ENCODE measurements at regions not wholly inside any gene's neighbourhood (a gene's known extent, or its start where the extent isn't known, plus 50 kb on each side); places are given as distances from the start of the nearest gene placed in this dataset.

DNA sequence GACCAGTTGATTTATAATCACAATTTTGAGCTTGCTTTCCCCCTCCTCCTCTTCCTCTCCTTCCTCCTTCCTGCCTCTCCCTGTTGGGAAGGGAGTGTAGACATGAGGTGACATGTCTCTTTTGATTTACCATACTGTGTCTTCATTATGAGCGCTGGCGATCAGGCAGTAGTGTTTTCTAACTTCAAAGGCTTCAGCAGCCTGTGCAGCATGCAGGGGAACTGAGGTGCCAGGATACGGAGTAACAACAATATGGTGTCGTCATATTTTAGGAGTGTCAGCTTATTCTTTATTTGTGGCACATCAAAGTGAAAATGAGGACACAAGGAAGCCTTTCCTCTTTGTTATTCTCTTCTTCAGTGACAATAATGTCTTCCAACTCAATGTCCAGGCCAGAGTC, 864.2 kb downstream of the SLC4A3 start:
- Histone ChIP-seq H3K27ac (no peak overlapping the region), H3K9me3 (no peaks in the 10 kb centered on the region), H3K4me1 (no peaks in the 10 kb centered on the region), H3K27me3 (no peaks in the 10 kb centered on the region), H3K4me3 (no peak overlapping the region), H3K36me3 (no peaks in the 10 kb centered on the region)
- intact Hi-C loops (cut with DNase I; ENCODE audit: low total_unique reads) = no loop called here
- TF ChIP-seq POLR2AphosphoS5 (IDR thresholded peaks at IDR 0.05) = no peak
- TF ChIP-seq, protein P1, sequence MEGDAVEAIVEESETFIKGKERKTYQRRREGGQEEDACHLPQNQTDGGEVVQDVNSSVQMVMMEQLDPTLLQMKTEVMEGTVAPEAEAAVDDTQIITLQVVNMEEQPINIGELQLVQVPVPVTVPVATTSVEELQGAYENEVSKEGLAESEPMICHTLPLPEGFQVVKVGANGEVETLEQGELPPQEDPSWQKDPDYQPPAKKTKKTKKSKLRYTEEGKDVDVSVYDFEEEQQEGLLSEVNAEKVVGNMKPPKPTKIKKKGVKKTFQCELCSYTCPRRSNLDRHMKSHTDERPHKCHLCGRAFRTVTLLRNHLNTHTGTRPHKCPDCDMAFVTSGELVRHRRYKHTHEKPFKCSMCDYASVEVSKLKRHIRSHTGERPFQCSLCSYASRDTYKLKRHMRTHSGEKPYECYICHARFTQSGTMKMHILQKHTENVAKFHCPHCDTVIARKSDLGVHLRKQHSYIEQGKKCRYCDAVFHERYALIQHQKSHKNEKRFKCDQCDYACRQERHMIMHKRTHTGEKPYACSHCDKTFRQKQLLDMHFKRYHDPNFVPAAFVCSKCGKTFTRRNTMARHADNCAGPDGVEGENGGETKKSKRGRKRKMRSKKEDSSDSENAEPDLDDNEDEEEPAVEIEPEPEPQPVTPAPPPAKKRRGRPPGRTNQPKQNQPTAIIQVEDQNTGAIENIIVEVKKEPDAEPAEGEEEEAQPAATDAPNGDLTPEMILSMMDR (IDR thresholded peaks at IDR 0.05) = no peak
- TF ChIP-seq EP300 (IDR thresholded peaks at IDR 0.05) = no peak
- TF ChIP-seq POLR2A (IDR thresholded peaks at IDR 0.05) = no peak
- 81 to 84% (median 84%) methylated on average over 4 of the region's 4 CpGs for WGBS, 5 donors
- no peak for DNase-seq

DNA sequence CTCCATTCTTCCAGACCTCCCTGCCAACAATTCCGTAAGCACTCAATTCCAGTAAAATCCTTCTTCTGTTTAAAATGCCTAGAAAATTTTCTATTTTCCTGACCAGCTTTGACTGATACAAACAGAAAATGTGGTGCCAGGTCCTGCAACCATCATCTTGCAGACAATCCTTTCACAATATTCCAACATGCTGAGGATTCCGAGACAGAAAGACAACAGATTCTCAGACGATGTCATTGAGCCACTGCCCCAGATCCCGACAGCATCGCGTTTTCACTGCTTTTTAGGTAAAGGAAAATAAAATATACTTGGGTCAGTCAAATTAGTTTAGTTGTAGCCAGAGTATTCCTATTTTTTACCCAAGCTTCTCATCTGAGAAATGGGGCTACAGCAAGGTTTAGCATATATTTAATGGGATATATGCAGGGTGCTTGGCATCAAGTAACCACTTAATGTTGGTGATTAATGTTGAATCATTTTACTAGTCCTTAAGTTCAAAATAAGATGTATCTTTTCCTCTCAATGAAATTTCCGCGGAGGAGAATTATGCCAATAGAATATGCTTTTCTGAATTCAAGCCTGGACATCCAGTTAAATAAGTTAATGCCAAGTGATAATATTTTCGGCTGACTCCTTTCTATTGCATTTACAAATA, 866.6 kb downstream of the SLC4A3 start:
- WGBS, 5 donors = 91 to 95% (median 92%) methylated on average over 9 of the region's 9 CpGs
- Histone ChIP-seq H3K27ac (no peak overlapping the region), H3K4me1 (no peaks in the 10 kb centered on the region), H3K27me3 (no peaks in the 10 kb centered on the region), H3K36me3 (no peaks in the 10 kb centered on the region), H3K9me3 (no peaks in the 10 kb centered on the region), H3K4me3 (no peak overlapping the region)
- intact Hi-C loops (cut with DNase I; ENCODE audit: low total_unique reads) = no loop called here
- DNase-seq = no peak
- TF ChIP-seq EP300 (IDR thresholded peaks at IDR 0.05) (no peak), POLR2AphosphoS5 (IDR thresholded peaks at IDR 0.05) (no peak), POLR2A (IDR thresholded peaks at IDR 0.05) (no peak)
- TF ChIP-seq, protein P1 (IDR thresholded peaks at IDR 0.05) = no peak

DNA sequence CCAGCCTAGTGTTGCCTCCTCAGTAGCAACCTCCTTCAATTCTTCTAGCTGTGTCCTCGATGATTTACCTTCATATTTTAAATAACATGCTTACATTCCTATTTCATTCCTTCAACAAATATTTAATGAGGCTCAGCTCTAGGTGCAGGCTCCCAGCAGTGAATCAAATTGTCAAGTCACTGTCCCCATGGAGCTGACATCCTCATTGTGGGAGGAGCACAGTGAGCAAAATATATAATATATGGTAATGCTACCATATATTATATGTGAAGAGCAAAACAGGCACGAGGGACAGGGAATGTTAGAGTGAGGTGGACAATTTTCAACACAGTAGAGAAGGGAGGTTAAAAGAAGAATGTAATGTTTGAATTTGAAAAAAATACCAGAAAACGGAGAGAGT, 869.1 kb downstream of the SLC4A3 start:
- DNase-seq = no peak
- intact Hi-C loops (cut with DNase I; ENCODE audit: low total_unique reads) = no loop called here
- H3K4me3 ChIP-seq = no peak overlapping the region
- H3K9me3 ChIP-seq = peaks cover 0 to 5% (median 2%) of the 10 kb centered on the region in 4 donors
- H3K27me3 ChIP-seq = no peaks in the 10 kb centered on the region
- whole genome bisulfite sequencing, 5 donors = 73 to 82% (median 74%) methylated on average over 3 of the region's 3 CpGs
- no peaks in the 10 kb centered on the region for H3K4me1 ChIP-seq
- no peak overlapping the region for H3K27ac ChIP-seq
- H3K36me3 ChIP-seq = no peaks in the 10 kb centered on the region
- TF ChIP-seq POLR2A (IDR thresholded peaks at IDR 0.05) = no peak
- TF ChIP-seq, protein P1 (IDR thresholded peaks at IDR 0.05) = no peak
- no peak for TF ChIP-seq POLR2AphosphoS5 (IDR thresholded peaks at IDR 0.05)
- no peak for TF ChIP-seq EP300 (IDR thresholded peaks at IDR 0.05)

DNA sequence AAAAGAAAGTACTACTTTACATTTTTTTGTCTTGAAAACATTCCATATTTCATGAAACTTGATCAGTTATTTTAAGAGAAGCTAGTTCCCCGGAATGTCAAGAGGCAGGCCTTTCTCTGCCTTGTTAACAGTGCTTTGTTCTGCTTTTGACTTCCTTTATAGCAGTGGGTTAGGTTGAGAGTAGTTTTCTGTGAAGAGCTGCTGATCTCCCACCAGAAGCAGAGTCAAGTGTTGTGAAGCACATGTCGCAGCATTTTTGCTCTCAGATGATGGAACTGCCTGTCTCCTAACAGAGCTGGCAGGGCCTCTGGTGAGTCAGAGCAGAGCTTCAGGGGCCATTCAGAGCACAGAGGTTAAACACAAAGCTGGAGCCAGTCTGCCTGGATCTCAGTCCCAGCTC, 871.8 kb downstream of the SLC4A3 start:
- Histone ChIP-seq H3K9me3 (peaks cover 0 to 6% (median 4%) of the 10 kb centered on the region in 4 donors), H3K27ac (no peak overlapping the region), H3K4me3 (no peak overlapping the region), H3K36me3 (no peaks in the 10 kb centered on the region), H3K4me1 (no peaks in the 10 kb centered on the region), H3K27me3 (no peaks in the 10 kb centered on the region)
- intact Hi-C loops (cut with DNase I; ENCODE audit: low total_unique reads) = no loop called here
- TF ChIP-seq POLR2A (IDR thresholded peaks at IDR 0.05) = no peak
- TF ChIP-seq POLR2AphosphoS5 (IDR thresholded peaks at IDR 0.05) = no peak
- TF ChIP-seq, protein P1 (IDR thresholded peaks at IDR 0.05) = no peak
- TF ChIP-seq EP300 (IDR thresholded peaks at IDR 0.05) = no peak
- 43 to 53% (median 48%) methylated on average over 2 of the region's 2 CpGs for WGBS, 5 donors
- DNase-seq = peak in 1 of 2 donors; percentile 16
